Esophagus muscularis mucosa (tissue), 4 donors: ENCODE measurements at regions not wholly inside any gene's neighbourhood (a gene's known extent, or its start where the extent isn't known, plus 50 kb on each side); places are given as distances from the start of the nearest gene placed in this dataset.

Source experiments
- CTCF ChIP-seq, 3 experiments: fragments of 200-600 bp in 2 of 3; fragments of 450-650 bp in 1 of 3; sonication (generic) in 2 of 3; IDR thresholded peaks; one replicate each; pipeline ENCODE4 v1.5.1; 2017 to 2019; ENCODE audit warnings: antibody characterized with exemption in 3 of 3, mild to moderate bottlenecking in 2 of 3, moderate library complexity in 1 of 3
- EP300 ChIP-seq: sonication (generic); formaldehyde crosslinking; IDR thresholded peaks from one replicate; pipeline ENCODE4 v1.6.1; 2017; ENCODE audit warnings: antibody characterized with exemption
- POLR2A ChIP-seq: fragments of 450-650 bp; IDR thresholded peaks from one replicate; pipeline ENCODE4 v1.6.1; 2017; ENCODE audit warnings: antibody characterized with exemption, moderate library complexity, mild to moderate bottlenecking, low read depth

- TF ChIP-seq CTCF (IDR thresholded peaks at IDR 0.05): no peak
- no peak for TF ChIP-seq POLR2A
- no peak for TF ChIP-seq EP300
Measured at GRCh38 chr6:139905404-139906052, 531.1 kb upstream of the CITED2 start.
